Neuron (in vitro differentiated cells): ENCODE measurements at regions not wholly inside any gene's neighbourhood (a gene's known extent, or its start where the extent isn't known, plus 50 kb on each side); places are given as distances from the start of the nearest gene placed in this dataset.
"Not testable (repeated sequence)": the region's sequence is repeated elsewhere in the genome, so short reads cannot be mapped to it uniquely, and the experiment has no call there.

Experiments
- H2AFZ ChIP-seq: one replicate; pipeline ENCODE4 v1.6.1; 2013; ENCODE audit warnings: low read depth, mild to moderate bottlenecking, inconsistent platforms, low read length, moderate library complexity
- H3K27me3 ChIP-seq: one replicate; pipeline ENCODE4 v1.6.1; 2013; ENCODE audit warnings: low read length; ENCODE audit not compliant: insufficient read depth
- H3K36me3 ChIP-seq: one replicate; pipeline ENCODE4 v1.6.1; 2013; ENCODE audit warnings: low read length; ENCODE audit not compliant: insufficient read depth
- H3K4me1 ChIP-seq: one replicate; pipeline ENCODE4 v1.6.1; 2013; ENCODE audit warnings: low read length; ENCODE audit not compliant: insufficient read depth
- H3K4me3 ChIP-seq: 2 replicates; pipeline ENCODE4 v1.5.1; 2013; ENCODE audit warnings: mild to moderate bottlenecking, low read length, moderate library complexity
- H3K9me3 ChIP-seq: one replicate; pipeline ENCODE4 v1.6.1; 2013; ENCODE audit warnings: low read length

- peaks cover 18% of the 10 kb centered on the region for H3K4me1 ChIP-seq
- not testable (repeated sequence) for H3K27me3 ChIP-seq
Measured at GRCh38 chr5:18736736-18737135, 1102.5 kb downstream of the TAF11L14 start.

GRCh38 chr5:18740301-18740700 lies 1106.0 kb downstream of the TAF11L14 start:
- no peaks in the 10 kb centered on the region for H3K36me3 ChIP-seq
- no peaks in the 10 kb centered on the region for H3K9me3 ChIP-seq
- H3K4me1 ChIP-seq = peaks cover 18% of the 10 kb centered on the region
- no peak overlapping the region for H2AFZ ChIP-seq
- H3K27me3 ChIP-seq = no peaks in the 10 kb centered on the region
- H3K4me3 ChIP-seq = no peak overlapping the region

More at GRCh38 chr5:18736736-18737135, 1102.5 kb downstream of the TAF11L14 start:
- peak overlapping the region; percentile 73 for H2AFZ ChIP-seq
- H3K4me3 ChIP-seq, H3K36me3 ChIP-seq, H3K9me3 ChIP-seq: not testable (repeated sequence)

DNA sequence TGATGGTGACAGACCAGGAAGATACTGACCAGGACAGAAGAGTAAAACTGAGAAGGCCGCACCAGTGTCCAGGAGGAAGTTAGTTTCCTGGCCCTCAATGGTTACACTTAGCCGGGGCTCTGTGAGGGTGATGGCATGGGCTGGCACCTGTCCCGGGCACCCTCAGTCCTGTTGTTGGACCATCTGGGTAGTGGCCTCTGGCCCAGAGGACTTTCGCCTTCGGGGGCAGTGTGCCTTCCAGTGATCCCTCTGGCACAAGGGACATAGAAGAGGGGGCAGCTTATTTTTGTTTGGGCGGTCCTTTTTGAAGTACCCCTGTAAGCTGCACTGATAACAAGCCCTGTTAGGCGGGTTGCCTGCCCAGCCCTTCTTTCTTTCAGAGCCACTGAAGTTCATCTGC lies 1108.6 kb downstream of the TAF11L14 start:
- Histone ChIP-seq H3K36me3 (no peaks in the 10 kb centered on the region), H3K9me3 (no peaks in the 10 kb centered on the region), H3K27me3 (no peaks in the 10 kb centered on the region), H2AFZ (no peak overlapping the region), H3K4me3 (no peak overlapping the region), H3K4me1 (no peaks in the 10 kb centered on the region)

GRCh38 chr5:18744441-18744840 lies 1110.2 kb downstream of the TAF11L14 start:
- Histone ChIP-seq H3K4me1 (no peaks in the 10 kb centered on the region), H3K36me3 (no peaks in the 10 kb centered on the region), H3K4me3 (no peak overlapping the region), H3K9me3 (no peaks in the 10 kb centered on the region), H3K27me3 (no peaks in the 10 kb centered on the region), H2AFZ (no peak overlapping the region)

GRCh38 chr5:18745042-18745987 lies 1111.1 kb downstream of the TAF11L14 start:
- Histone ChIP-seq H3K27me3 (no peaks in the 10 kb centered on the region), H3K4me3 (no peak overlapping the region), H3K9me3 (no peaks in the 10 kb centered on the region), H2AFZ (no peak overlapping the region), H3K36me3 (no peaks in the 10 kb centered on the region), H3K4me1 (no peaks in the 10 kb centered on the region)

GRCh38 chr5:18745988-18746615 lies 1111.8 kb downstream of the TAF11L14 start:
- Histone ChIP-seq H3K27me3 (no peaks in the 10 kb centered on the region), H3K36me3 (no peaks in the 10 kb centered on the region), H2AFZ (no peak overlapping the region), H3K9me3 (no peaks in the 10 kb centered on the region), H3K4me1 (no peaks in the 10 kb centered on the region), H3K4me3 (no peak overlapping the region)

- Histone ChIP-seq H2AFZ (no peak overlapping the region), H3K9me3 (no peaks in the 10 kb centered on the region), H3K27me3 (no peaks in the 10 kb centered on the region), H3K4me3 (no peak overlapping the region), H3K4me1 (no peaks in the 10 kb centered on the region), H3K36me3 (no peaks in the 10 kb centered on the region)
Measured at GRCh38 chr5:18749763-18750162, 1115.5 kb downstream of the TAF11L14 start.

DNA sequence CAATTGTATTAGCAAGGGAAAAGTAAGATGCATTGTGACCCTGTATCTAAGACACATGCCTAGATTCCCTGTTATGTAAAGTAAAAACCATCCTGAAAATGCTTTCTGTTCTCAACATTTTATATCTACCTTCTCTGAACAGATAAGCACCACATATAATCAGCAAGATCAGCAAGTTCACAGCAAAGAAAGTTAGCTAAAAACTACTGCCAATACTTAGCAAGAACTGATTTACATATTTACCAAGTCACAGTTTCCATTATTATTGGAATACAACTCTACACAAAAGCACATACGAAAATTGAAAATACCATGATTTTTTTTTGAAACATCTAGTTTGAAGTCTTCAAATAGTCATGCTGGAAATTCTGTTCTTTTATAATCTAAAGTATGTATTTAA lies 1118.1 kb downstream of the TAF11L14 start:
- no peaks in the 10 kb centered on the region for H3K36me3 ChIP-seq
- H3K27me3 ChIP-seq = no peaks in the 10 kb centered on the region
- no peak overlapping the region for H2AFZ ChIP-seq
- H3K4me1 ChIP-seq = no peaks in the 10 kb centered on the region
- no peaks in the 10 kb centered on the region for H3K9me3 ChIP-seq
- no peak overlapping the region for H3K4me3 ChIP-seq

DNA sequence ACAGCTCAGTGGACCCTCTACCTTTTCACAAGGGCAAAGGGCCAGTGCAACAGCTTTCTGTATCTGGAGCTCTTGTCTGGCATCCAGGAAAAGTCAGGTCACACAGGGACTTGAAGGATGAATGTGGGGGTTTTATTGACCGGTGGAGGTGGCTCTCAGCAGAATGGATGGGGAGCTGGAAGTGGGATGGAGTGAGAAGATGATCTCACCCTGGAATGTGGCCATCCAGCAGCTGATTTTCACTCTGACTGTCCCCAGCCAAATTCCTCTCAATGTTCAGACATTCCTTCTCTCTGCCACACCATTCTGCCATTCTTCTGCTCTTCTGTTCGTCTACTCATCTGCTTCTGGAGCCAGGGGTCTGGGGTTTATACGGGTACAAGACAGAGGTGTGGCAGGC lies 1119.9 kb downstream of the TAF11L14 start:
- Histone ChIP-seq H3K4me1 (no peaks in the 10 kb centered on the region), H3K9me3 (no peaks in the 10 kb centered on the region), H3K4me3 (no peak overlapping the region), H3K36me3 (no peaks in the 10 kb centered on the region), H3K27me3 (no peaks in the 10 kb centered on the region), H2AFZ (no peak overlapping the region)

DNA sequence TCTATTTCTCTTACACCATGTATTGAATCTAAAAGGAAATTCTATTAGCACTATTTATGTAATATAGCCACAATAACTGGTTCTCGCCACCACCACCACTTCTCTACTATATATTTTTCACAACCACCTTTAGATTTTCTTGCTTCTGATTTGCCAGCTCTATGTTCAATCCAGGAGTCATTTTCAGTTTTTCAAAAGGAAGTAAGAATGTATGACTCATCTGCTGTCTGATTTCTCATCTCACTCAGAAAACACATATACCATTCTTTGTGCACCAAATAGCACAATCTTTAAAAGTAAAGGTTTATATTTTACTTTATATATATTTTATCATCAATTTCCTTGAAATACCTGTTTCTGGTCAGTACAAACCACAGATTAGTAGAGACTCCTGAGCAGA lies 1127.5 kb downstream of the TAF11L14 start:
- Histone ChIP-seq H2AFZ (no peak overlapping the region), H3K36me3 (no peaks in the 10 kb centered on the region), H3K4me1 (no peaks in the 10 kb centered on the region), H3K27me3 (no peaks in the 10 kb centered on the region), H3K4me3 (no peak overlapping the region), H3K9me3 (no peaks in the 10 kb centered on the region)

- Histone ChIP-seq H3K4me1 (no peaks in the 10 kb centered on the region), H3K36me3 (no peaks in the 10 kb centered on the region), H3K4me3 (no peak overlapping the region), H2AFZ (no peak overlapping the region), H3K27me3 (no peaks in the 10 kb centered on the region), H3K9me3 (no peaks in the 10 kb centered on the region)
Measured at GRCh38 chr5:18764161-18764560, 1129.9 kb downstream of the TAF11L14 start.

- Histone ChIP-seq H3K4me3 (no peak overlapping the region), H3K36me3 (no peaks in the 10 kb centered on the region), H2AFZ (no peak overlapping the region), H3K4me1 (no peaks in the 10 kb centered on the region), H3K9me3 (no peaks in the 10 kb centered on the region), H3K27me3 (no peaks in the 10 kb centered on the region)
Measured at GRCh38 chr5:18765304-18765703, 1131.0 kb downstream of the TAF11L14 start.

DNA sequence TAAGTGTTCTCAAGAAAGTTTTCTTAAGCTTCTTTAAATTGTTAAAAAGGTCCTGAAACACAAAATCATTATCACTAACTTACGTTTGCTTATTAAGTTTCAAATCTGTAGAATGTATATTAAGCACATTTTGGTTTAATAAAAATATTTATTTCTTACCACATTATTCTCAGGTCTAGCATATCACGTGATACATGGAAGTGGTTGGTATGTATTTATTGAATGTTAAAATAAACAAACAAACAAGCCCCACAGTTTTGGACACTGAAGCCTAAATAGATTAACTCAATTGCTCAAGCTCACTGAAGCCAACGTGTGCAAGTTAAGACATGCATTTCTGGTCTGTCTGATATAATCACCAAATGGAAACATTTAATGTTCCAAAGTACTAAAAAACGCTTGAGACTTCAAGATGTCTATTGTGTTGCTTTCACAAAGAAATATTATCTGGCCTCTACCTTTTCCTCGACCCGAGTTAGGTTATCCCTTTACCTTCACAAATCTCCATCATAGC lies 1136.9 kb downstream of the TAF11L14 start:
- Histone ChIP-seq H3K4me1 (no peaks in the 10 kb centered on the region), H2AFZ (no peak overlapping the region), H3K9me3 (no peaks in the 10 kb centered on the region), H3K4me3 (no peak overlapping the region), H3K27me3 (no peaks in the 10 kb centered on the region), H3K36me3 (no peaks in the 10 kb centered on the region)
